Fibroblast of lung (primary cell): ENCODE measurements at regions not wholly inside any gene's neighbourhood (a gene's known extent, or its start where the extent isn't known, plus 50 kb on each side); places are given as distances from the start of the nearest gene placed in this dataset.
A peak's percentile ranks its signal among the peaks of the same experiment; 100 is the strongest.

ENCODE experiments used
- DNase-seq, 2 donors: peaks; one replicate each; pipeline versions ENCODE4 v3.0.0 to v3.0.0-alpha.2; 2010; ENCODE audit warnings: low read depth in 2 of 2
- H2AFZ ChIP-seq: 2 replicates; pipeline ENCODE4 v1.5.1; 2012; ENCODE audit warnings: low read length, control low read depth, inconsistent platforms
- H3K27ac ChIP-seq: 2 replicates; pipeline ENCODE4 v1.5.1; 2011; ENCODE audit warnings: low read length, control low read depth; ENCODE audit not compliant: insufficient read depth
- H3K27me3 ChIP-seq: 2 replicates; pipeline ENCODE4 v1.5.1; 2011; ENCODE audit warnings: mild to moderate bottlenecking, low read length; ENCODE audit not compliant: control insufficient read depth, insufficient read depth
- H3K36me3 ChIP-seq: 2 replicates; pipeline ENCODE4 v1.5.1; 2011; ENCODE audit warnings: low read length; ENCODE audit not compliant: control insufficient read depth, insufficient read depth
- H3K4me1 ChIP-seq: 2 replicates; pipeline ENCODE4 v1.5.1; 2011; ENCODE audit warnings: low read length; ENCODE audit not compliant: control insufficient read depth, insufficient read depth; ENCODE audit errors: extremely low read depth
- H3K4me2 ChIP-seq: 2 replicates; pipeline ENCODE4 v1.5.1; 2011; ENCODE audit warnings: low read length, control low read depth; ENCODE audit not compliant: insufficient read depth; ENCODE audit errors: extremely low read depth
- H3K4me3 ChIP-seq, 4 experiments: fragments of 200-600 bp in 1 of 4; sonication (generic) in 1 of 4; replicated peaks in 1 of 4; 2 replicates each; pipeline ENCODE4 v1.5.1; 2011 to 2016; ENCODE audit warnings: low read length in 4 of 4, low read depth in 3 of 4, mild to moderate bottlenecking in 3 of 4, control low read depth in 2 of 4, inconsistent platforms in 1 of 4, mixed read lengths in 1 of 4; ENCODE audit not compliant: insufficient read depth in 1 of 4; ENCODE audit errors: control extremely low read depth in 1 of 4
- H3K79me2 ChIP-seq: 2 replicates; pipeline ENCODE4 v1.5.1; 2012; ENCODE audit warnings: mild to moderate bottlenecking, low read length, inconsistent platforms; ENCODE audit not compliant: control insufficient read depth, insufficient read depth
- H3K9ac ChIP-seq: 2 replicates; pipeline ENCODE4 v1.5.1; 2011; ENCODE audit warnings: mild to moderate bottlenecking, low read length, control low read depth; ENCODE audit not compliant: insufficient read depth
- H3K9me3 ChIP-seq: 2 replicates; pipeline ENCODE4 v1.5.1; 2012; ENCODE audit warnings: low read depth, low read length; ENCODE audit not compliant: control insufficient read depth, insufficient read depth
- H4K20me1 ChIP-seq: 2 replicates; pipeline ENCODE4 v1.5.1; 2011; ENCODE audit warnings: low read length; ENCODE audit not compliant: control insufficient read depth, insufficient read depth; ENCODE audit errors: extremely low read depth
- CTCF ChIP-seq, 2 donors: IDR thresholded peaks in 1 of 2; conservative IDR thresholded peaks in 1 of 2; 1 replicate in 1 of 2; 2 replicates in 1 of 2; pipeline ENCODE4 v1.5.1; 2011 to 2012; ENCODE audit warnings: low read length in 2 of 2, control low read depth in 1 of 2, inconsistent platforms in 1 of 2, low read depth in 1 of 2, mild to moderate bottlenecking in 1 of 2
- EZH2 ChIP-seq: IDR thresholded peaks from 2 replicates; pipeline ENCODE4 v1.5.1; 2012; ENCODE audit warnings: low read length, control low read depth, mild to moderate bottlenecking; ENCODE audit errors: missing control alignments

GRCh38 chr15:47378527-47378926, 338.8 kb upstream of the SEMA6D start:
- no peaks in the 10 kb centered on the region for H4K20me1 ChIP-seq
- H3K4me2 ChIP-seq: no peak overlapping the region
- DNase-seq: no peak
- H3K27ac ChIP-seq: no peak overlapping the region
- H3K4me1 ChIP-seq: no peaks in the 10 kb centered on the region
- no peak overlapping the region for H2AFZ ChIP-seq
- no peak overlapping the region for H3K9ac ChIP-seq
- H3K9me3 ChIP-seq: no peaks in the 10 kb centered on the region
- TF ChIP-seq EZH2: no peak
- TF ChIP-seq CTCF (conservative IDR thresholded peaks at IDR 0.05 in 1 of 2, IDR thresholded peaks at IDR 0.05 in 1 of 2; ENCODE audit: low read depth in 1 of 2, low read length in 2 of 2): no peak
- no peaks in the 10 kb centered on the region for H3K27me3 ChIP-seq
- H3K36me3 ChIP-seq: no peaks in the 10 kb centered on the region
- no peaks in the 10 kb centered on the region for H3K79me2 ChIP-seq
- H3K4me3 ChIP-seq: no peak overlapping the region

GRCh38 chr15:47383102-47383501, 334.2 kb upstream of the SEMA6D start:
- Histone ChIP-seq H3K9ac (no peak overlapping the region), H3K79me2 (no peaks in the 10 kb centered on the region), H3K4me1 (peaks cover 6% of the 10 kb centered on the region), H3K4me3 (no peak overlapping the region), H2AFZ (no peak overlapping the region), H4K20me1 (no peaks in the 10 kb centered on the region), H3K27ac (no peak overlapping the region), H3K4me2 (no peak overlapping the region), H3K36me3 (no peaks in the 10 kb centered on the region), H3K9me3 (no peaks in the 10 kb centered on the region), H3K27me3 (no peaks in the 10 kb centered on the region)
- TF ChIP-seq CTCF (conservative IDR thresholded peaks at IDR 0.05 in 1 of 2, IDR thresholded peaks at IDR 0.05 in 1 of 2; ENCODE audit: low read depth in 1 of 2, low read length in 2 of 2) (no peak), EZH2 (no peak)
- DNase-seq: no peak

GRCh38 chr15:47383801-47384200, 333.5 kb upstream of the SEMA6D start:
- H3K4me1 ChIP-seq: peaks cover 6% of the 10 kb centered on the region
- no peak overlapping the region for H2AFZ ChIP-seq
- no peaks in the 10 kb centered on the region for H3K27me3 ChIP-seq
- H3K4me2 ChIP-seq: peak overlapping the region; percentile 4
- no peak for DNase-seq
- no peaks in the 10 kb centered on the region for H3K36me3 ChIP-seq
- no peak overlapping the region for H3K4me3 ChIP-seq
- H3K9ac ChIP-seq: no peak overlapping the region
- H3K27ac ChIP-seq: peak overlapping the region; percentile 36
- H3K79me2 ChIP-seq: no peaks in the 10 kb centered on the region
- no peak for TF ChIP-seq EZH2
- H4K20me1 ChIP-seq: no peaks in the 10 kb centered on the region
- no peaks in the 10 kb centered on the region for H3K9me3 ChIP-seq
